Endothelial cell of umbilical vein (primary cell): ENCODE measurements at regions not wholly inside any gene's neighbourhood (a gene's known extent, or its start where the extent isn't known, plus 50 kb on each side); places are given as distances from the start of the nearest gene placed in this dataset.

Experiments used
- BruUV-seq: library from RNA; stranded (reverse); fragments of 400-500 nt; replicated peaks from 2 replicates; lab custom pipeline; 2021; lab: Mats Ljungman, UMichigan
- CTCF ChIA-PET: fragments of 300-600, 350-600 bp; sonication (Branson Sonifier 250); formaldehyde crosslinking; loops from one replicate; lab custom pipeline; 2021; ENCODE audit warnings: antibody characterized with exemption, inconsistent platforms; lab: Charles Lee
- POLR2A ChIA-PET: fragments of 300-600, 350-600 bp; sonication (Branson Sonifier 250); formaldehyde crosslinking; loops from one replicate; lab custom pipeline; 2021; ENCODE audit warnings: antibody characterized with exemption, inconsistent platforms; lab: Charles Lee
- DNase-seq: peaks from one replicate; pipeline ENCODE4 v3.0.0-alpha.2; 2011; ENCODE audit warnings: low read depth, low spot score
- FAIRE-seq: peaks from 2 replicates; lab custom pipeline; 2011; peaks lifted over from hg19 to GRCh38; lab: Jason Lieb, UNC
- H2AFZ ChIP-seq: 2 replicates; pipeline ENCODE4 v1.6.0; 2012; ENCODE audit warnings: low read depth, low read length, control low read depth, inconsistent platforms
- H3K27ac ChIP-seq: 2 replicates; pipeline ENCODE4 v1.5.1; 2011; ENCODE audit warnings: low read depth, mild to moderate bottlenecking, control low read depth, low read length, moderate library complexity; ENCODE audit not compliant: insufficient read depth
- H3K27me3 ChIP-seq, 2 experiments: 2 replicates each; pipeline versions ENCODE4 v1.6.0 to v1.6.1; 2011; ENCODE audit warnings: low read length in 2 of 2, mixed read lengths in 1 of 2; ENCODE audit not compliant: control insufficient read depth in 2 of 2, insufficient read depth in 2 of 2
- H3K36me3 ChIP-seq, 2 experiments: 2 replicates in 1 of 2; 3 replicates in 1 of 2; pipeline ENCODE4 v1.5.1; 2011; ENCODE audit warnings: low read length in 2 of 2, mild to moderate bottlenecking in 1 of 2, moderate library complexity in 1 of 2; ENCODE audit not compliant: control insufficient read depth in 2 of 2, insufficient read depth in 2 of 2; ENCODE audit errors: extremely low read depth in 1 of 2
- H3K4me1 ChIP-seq: 3 replicates; pipeline ENCODE4 v1.5.1; 2011; ENCODE audit warnings: mild to moderate bottlenecking, low read length; ENCODE audit not compliant: control insufficient read depth, insufficient read depth; ENCODE audit errors: extremely low read depth
- H3K4me2 ChIP-seq: 2 replicates; pipeline ENCODE4 v1.6.1; 2011; ENCODE audit warnings: low read length, control low read depth, mixed read lengths; ENCODE audit not compliant: insufficient read depth
- H3K4me3 ChIP-seq, 3 experiments: fragments of 200-600 bp in 1 of 3; sonication (generic), shearing (Covaris generic) in 1 of 3; replicated peaks in 1 of 3; 2 replicates each; pipeline ENCODE4 v1.5.1; 2011 to 2016; ENCODE audit warnings: control low read depth in 3 of 3, low read length in 3 of 3, mild to moderate bottlenecking in 2 of 3, inconsistent platforms in 1 of 3, low read depth in 1 of 3, moderate library complexity in 1 of 3; ENCODE audit not compliant: insufficient read depth in 1 of 3
- H3K79me2 ChIP-seq: 2 replicates; pipeline ENCODE4 v1.6.0; 2012; ENCODE audit warnings: low read length, inconsistent platforms; ENCODE audit not compliant: control insufficient read depth, insufficient read depth
- H3K9ac ChIP-seq: replicated peaks from 2 replicates; pipeline ENCODE3; 2011; ENCODE audit warnings: low read length, control low read depth; ENCODE audit not compliant: insufficient read depth; ENCODE audit errors: extremely low read depth
- H3K9me1 ChIP-seq: replicated peaks from 3 replicates; pipeline ENCODE4 v1.6.0; 2011; ENCODE audit warnings: mild to moderate bottlenecking, low read length; ENCODE audit not compliant: control insufficient read depth, insufficient read depth; ENCODE audit errors: extremely low read depth
- H3K9me3 ChIP-seq: replicated peaks from 2 replicates; pipeline ENCODE4 v1.5.1; 2012; ENCODE audit warnings: low read length, inconsistent platforms; ENCODE audit not compliant: control insufficient read depth, insufficient read depth
- H4K20me1 ChIP-seq: replicated peaks from 2 replicates; pipeline ENCODE3; 2011; ENCODE audit warnings: mild to moderate bottlenecking, low read length; ENCODE audit not compliant: control insufficient read depth, insufficient read depth; ENCODE audit errors: extremely low read depth
- EZH2 ChIP-seq: IDR thresholded peaks from 2 replicates; pipeline ENCODE4 v1.6.1; 2012; ENCODE audit warnings: borderline replicate concordance, low read depth, mild to moderate bottlenecking, moderate library complexity, low read length, inconsistent platforms; ENCODE audit not compliant: severe bottlenecking
- FOS ChIP-seq: IDR thresholded peaks from 2 replicates; pipeline ENCODE4 v1.6.1; 2011; ENCODE audit warnings: mild to moderate bottlenecking, low read length, moderate library complexity, borderline replicate concordance; ENCODE audit not compliant: insufficient read depth
- GATA2 ChIP-seq: IDR thresholded peaks from 2 replicates; pipeline ENCODE4 v1.7.0; 2011; ENCODE audit warnings: low read depth, mild to moderate bottlenecking, moderate library complexity, mixed read lengths, low read length; ENCODE audit not compliant: insufficient read length, insufficient read depth
- JUN ChIP-seq: IDR thresholded peaks from 2 replicates; pipeline ENCODE4 v1.6.1; 2011; ENCODE audit warnings: borderline replicate concordance, low read depth; ENCODE audit not compliant: insufficient read length, insufficient read depth
- MYC ChIP-seq: IDR thresholded peaks from one replicate; pipeline ENCODE4 v1.6.1; 2011; ENCODE audit warnings: mild to moderate bottlenecking, low read depth, low read length
- POLR2A ChIP-seq: IDR thresholded peaks from 2 replicates; pipeline ENCODE4 v1.6.1; 2012; ENCODE audit warnings: low read depth, mild to moderate bottlenecking, control low read depth, low read length
- POLR2AphosphoS5 ChIP-seq: IDR thresholded peaks from 2 replicates; pipeline ENCODE4 v1.6.1; 2012; ENCODE audit warnings: low read depth, mild to moderate bottlenecking, control low read depth, low read length, moderate library complexity; ENCODE audit not compliant: insufficient read depth
- dilution Hi-C: fragments of 300-500 bp; cut with MboI; formaldehyde crosslinking; loops from one replicate; pipeline ENCODE4 v1.15.0; 2019; ENCODE audit warnings: low sequenced_read_pairs; ENCODE audit not compliant: extremely low pct_ligation_motif_present
- intact Hi-C: fragments of 100-400 bp; cut with micrococcal nuclease; formaldehyde crosslinking; loops from one replicate; pipeline ENCODE4 v1.10.0; 2022
- TF ChIP-seq, protein P1 (sequence below), 2 donors: IDR thresholded peaks; 1 replicate in 1 of 2; 2 replicates in 1 of 2; pipeline ENCODE4 v1.5.1; 2011; ENCODE audit warnings: low read length in 2 of 2, mild to moderate bottlenecking in 2 of 2, moderate library complexity in 2 of 2, control low read depth in 1 of 2, inconsistent platforms in 1 of 2, low read depth in 1 of 2; ENCODE audit not compliant: insufficient read depth in 1 of 2; ENCODE audit errors: extremely low read depth in 1 of 2
- TF ChIP-seq, protein P2 (sequence below): IDR thresholded peaks from 2 replicates; pipeline ENCODE4 v1.6.1; 2011; ENCODE audit not compliant: insufficient read depth, insufficient read length

DNA sequence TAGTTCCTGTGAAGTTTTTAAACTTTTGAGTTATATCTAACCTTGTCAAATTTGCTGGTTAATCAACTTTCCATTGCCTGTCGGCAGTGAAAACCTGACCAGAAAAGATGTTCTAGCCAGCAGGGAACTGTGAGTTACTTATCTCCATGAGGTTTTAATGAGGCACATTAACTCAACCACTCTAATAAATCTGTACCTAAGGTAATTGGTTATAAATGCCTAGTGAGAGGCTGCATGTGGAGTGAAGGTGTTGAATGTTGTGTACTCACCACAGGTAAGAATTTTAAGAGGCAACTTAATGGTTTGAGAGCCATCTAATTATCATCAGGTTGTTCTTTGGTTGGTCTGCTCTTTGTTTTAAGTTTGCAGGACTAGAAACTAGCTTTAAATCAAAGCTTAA, 138.4 kb upstream of the LHX8 start:
- Histone ChIP-seq H3K9ac (no peak overlapping the region), H2AFZ (no peak overlapping the region), H3K4me3 (no peak overlapping the region), H3K36me3 (no peaks in the 10 kb centered on the region), H3K4me2 (no peak overlapping the region), H3K79me2 (no peaks in the 10 kb centered on the region), H3K9me1 (no peaks in the 10 kb centered on the region), H4K20me1 (no peaks in the 10 kb centered on the region), H3K9me3 (no peaks in the 10 kb centered on the region), H3K27me3 (no peaks in the 10 kb centered on the region), H3K27ac (no peak overlapping the region), H3K4me1 (no peaks in the 10 kb centered on the region)
- BruUV-seq: no TSS peak
- no peak for DNase-seq
- TF ChIP-seq FOS (no peak), EZH2 (no peak), JUN (no peak), POLR2A (no peak), GATA2 (no peak), POLR2AphosphoS5 (no peak), MYC (no peak)
- TF ChIP-seq, protein P1, sequence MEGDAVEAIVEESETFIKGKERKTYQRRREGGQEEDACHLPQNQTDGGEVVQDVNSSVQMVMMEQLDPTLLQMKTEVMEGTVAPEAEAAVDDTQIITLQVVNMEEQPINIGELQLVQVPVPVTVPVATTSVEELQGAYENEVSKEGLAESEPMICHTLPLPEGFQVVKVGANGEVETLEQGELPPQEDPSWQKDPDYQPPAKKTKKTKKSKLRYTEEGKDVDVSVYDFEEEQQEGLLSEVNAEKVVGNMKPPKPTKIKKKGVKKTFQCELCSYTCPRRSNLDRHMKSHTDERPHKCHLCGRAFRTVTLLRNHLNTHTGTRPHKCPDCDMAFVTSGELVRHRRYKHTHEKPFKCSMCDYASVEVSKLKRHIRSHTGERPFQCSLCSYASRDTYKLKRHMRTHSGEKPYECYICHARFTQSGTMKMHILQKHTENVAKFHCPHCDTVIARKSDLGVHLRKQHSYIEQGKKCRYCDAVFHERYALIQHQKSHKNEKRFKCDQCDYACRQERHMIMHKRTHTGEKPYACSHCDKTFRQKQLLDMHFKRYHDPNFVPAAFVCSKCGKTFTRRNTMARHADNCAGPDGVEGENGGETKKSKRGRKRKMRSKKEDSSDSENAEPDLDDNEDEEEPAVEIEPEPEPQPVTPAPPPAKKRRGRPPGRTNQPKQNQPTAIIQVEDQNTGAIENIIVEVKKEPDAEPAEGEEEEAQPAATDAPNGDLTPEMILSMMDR (IDR thresholded peaks at IDR 0.05; ENCODE audit: extremely low read depth in 1 of 2, insufficient read depth in 1 of 2, low read depth in 1 of 2, low read length in 2 of 2): no peak
- TF ChIP-seq, protein P2, sequence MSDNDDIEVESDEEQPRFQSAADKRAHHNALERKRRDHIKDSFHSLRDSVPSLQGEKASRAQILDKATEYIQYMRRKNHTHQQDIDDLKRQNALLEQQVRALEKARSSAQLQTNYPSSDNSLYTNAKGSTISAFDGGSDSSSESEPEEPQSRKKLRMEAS: no peak
- intact Hi-C loops (no loop called here), dilution Hi-C loops (no loop called here)
- POLR2A ChIA-PET: no interaction called here
- CTCF ChIA-PET: no interaction called here
- no peak for FAIRE-seq
